Tibial nerve (tissue), 3 donors: ENCODE measurements at regions not wholly inside any gene's neighbourhood (a gene's known extent, or its start where the extent isn't known, plus 50 kb on each side); places are given as distances from the start of the nearest gene placed in this dataset.

Experiments
- CTCF ChIP-seq, 5 experiments: fragments of 200-600 bp in 3 of 5; fragments of 450-650 bp in 2 of 5; sonication (generic) in 3 of 5; IDR thresholded peaks; one replicate each; pipeline ENCODE4 v1.5.1; 2016 to 2019; ENCODE audit warnings: antibody characterized with exemption in 5 of 5, mild to moderate bottlenecking in 3 of 5, moderate library complexity in 2 of 5
- POLR2A ChIP-seq, 2 donors: fragments of 450-650 bp; IDR thresholded peaks; one replicate each; pipeline ENCODE4 v1.6.1; 2017; ENCODE audit warnings: antibody characterized with exemption in 2 of 2, mild to moderate bottlenecking in 2 of 2, moderate library complexity in 2 of 2

GRCh38 chr2:147547440-147547839, 297.4 kb upstream of the ACVR2A start:
- TF ChIP-seq POLR2A (IDR thresholded peaks at IDR 0.05) (no peak), CTCF (IDR thresholded peaks at IDR 0.05) (no peak)
